CD14-positive monocyte (primary cell): ENCODE measurements at regions not wholly inside any gene's neighbourhood (a gene's known extent, or its start where the extent isn't known, plus 50 kb on each side); places are given as distances from the start of the nearest gene placed in this dataset.

Source experiments
- DNase-seq, 3 donors: peaks; one replicate each; pipeline ENCODE4 v3.0.0-alpha.2; 2011 to 2022
- H2AFZ ChIP-seq: 2 replicates; pipeline ENCODE4 v1.6.0; 2012; ENCODE audit warnings: mild to moderate bottlenecking, low read depth, low read length, inconsistent platforms; ENCODE audit not compliant: insufficient read depth, poor library complexity, severe bottlenecking
- H3K27ac ChIP-seq, 2 donors: 1 replicate in 1 of 2; 2 replicates in 1 of 2; pipeline ENCODE4 v1.5.1; 2012 to 2013; ENCODE audit warnings: low read length in 2 of 2, control low read depth in 1 of 2, inconsistent platforms in 1 of 2, low read depth in 1 of 2, mild to moderate bottlenecking in 1 of 2
- H3K27me3 ChIP-seq, 2 donors: one replicate each; pipeline versions ENCODE4 v1.6.0 to v1.6.1; 2011 to 2013; ENCODE audit warnings: low read length in 2 of 2; ENCODE audit not compliant: control insufficient read depth in 2 of 2, insufficient read depth in 2 of 2
- H3K36me3 ChIP-seq, 2 donors: replicated peaks in 1 of 2; 1 replicate in 1 of 2; 2 replicates in 1 of 2; pipeline versions ENCODE4 v1.5.1 to v1.6.1; 2012 to 2013; ENCODE audit warnings: low read length in 2 of 2, control low read depth in 1 of 2, inconsistent platforms in 1 of 2, mild to moderate bottlenecking in 1 of 2; ENCODE audit not compliant: insufficient read depth in 2 of 2, control insufficient read depth in 1 of 2
- H3K4me1 ChIP-seq, 2 donors: 1 replicate in 1 of 2; 2 replicates in 1 of 2; pipeline versions ENCODE4 v1.5.1 to v1.6.1; 2012 to 2013; ENCODE audit warnings: low read length in 2 of 2, control low read depth in 1 of 2, inconsistent platforms in 1 of 2, mild to moderate bottlenecking in 1 of 2, moderate library complexity in 1 of 2; ENCODE audit not compliant: insufficient read depth in 2 of 2, control insufficient read depth in 1 of 2
- H3K4me2 ChIP-seq: replicated peaks from 2 replicates; pipeline ENCODE3; 2012; ENCODE audit warnings: low read length, moderate library complexity, mild to moderate bottlenecking; ENCODE audit not compliant: poor library complexity, severe bottlenecking; ENCODE audit errors: extremely low read depth
- H3K4me3 ChIP-seq, 3 experiments: fragments of 200-600 bp in 1 of 3; sonication (generic) in 1 of 3; replicated peaks in 1 of 3; 1 replicate in 2 of 3; 2 replicates in 1 of 3; pipeline ENCODE4 v1.5.1; 2011 to 2013; ENCODE audit warnings: low read length in 3 of 3, mild to moderate bottlenecking in 3 of 3, control low read depth in 2 of 3, low read depth in 2 of 3, inconsistent platforms in 1 of 3, moderate library complexity in 1 of 3
- H3K79me2 ChIP-seq: 2 replicates; pipeline ENCODE4 v1.6.0; 2012; ENCODE audit warnings: mild to moderate bottlenecking, control low read depth, inconsistent platforms, low read length, moderate library complexity; ENCODE audit not compliant: insufficient read depth
- H3K9ac ChIP-seq: 2 replicates; pipeline ENCODE4 v1.6.0; 2017; ENCODE audit warnings: low read length, mild to moderate bottlenecking; ENCODE audit not compliant: insufficient read depth, poor library complexity, severe bottlenecking
- H3K9me3 ChIP-seq, 2 donors: replicated peaks in 1 of 2; 1 replicate in 1 of 2; 2 replicates in 1 of 2; pipeline versions ENCODE4 v1.5.1 to v1.6.1; 2012 to 2013; ENCODE audit warnings: low read length in 2 of 2, control low read depth in 1 of 2; ENCODE audit not compliant: control insufficient read depth in 1 of 2, insufficient read depth in 1 of 2
- H4K20me1 ChIP-seq: 2 replicates; pipeline ENCODE4 v1.6.0; 2012; ENCODE audit warnings: mild to moderate bottlenecking, low read length, control low read depth, moderate library complexity; ENCODE audit not compliant: insufficient read depth
- H3K27ac Mint-ChIP-seq, 7 donors: one replicate each; pipeline ENCODE4 v1.8.0; 2020; ENCODE audit warnings: mild to moderate bottlenecking in 7 of 7, mixed read lengths in 7 of 7, moderate library complexity in 6 of 7, inconsistent platforms in 2 of 7
- H3K27me3 Mint-ChIP-seq, 3 donors: one replicate each; pipeline ENCODE4 v1.8.0; 2021 to 2022; ENCODE audit warnings: low read depth in 3 of 3, mild to moderate bottlenecking in 3 of 3, mixed read lengths in 3 of 3, moderate library complexity in 3 of 3, inconsistent platforms in 1 of 3
- H3K36me3 Mint-ChIP-seq, 2 donors: one replicate each; pipeline ENCODE4 v1.8.0; 2020; ENCODE audit warnings: mixed read lengths in 2 of 2, inconsistent platforms in 1 of 2, mild to moderate bottlenecking in 1 of 2
- H3K4me1 Mint-ChIP-seq: one replicate; pipeline ENCODE4 v1.8.0; 2020; ENCODE audit warnings: mild to moderate bottlenecking, mixed read lengths
- H3K4me3 Mint-ChIP-seq, 2 donors: one replicate each; pipeline ENCODE4 v1.8.0; 2020; ENCODE audit warnings: mild to moderate bottlenecking in 2 of 2, mixed read lengths in 2 of 2, moderate library complexity in 1 of 2
- H3K9me3 Mint-ChIP-seq, 7 donors: one replicate each; pipeline ENCODE4 v1.8.0; 2020 to 2022; ENCODE audit warnings: mixed read lengths in 7 of 7, mild to moderate bottlenecking in 6 of 7, moderate library complexity in 6 of 7, inconsistent platforms in 2 of 7
- WGBS: methylation state at CpG from one replicate; pipeline ENCODE4 v1.1.5; 2013; ENCODE audit warnings: missing lambda C conversion rate; ENCODE audit not compliant: insufficient coverage; 5-methylcytosine and 5-hydroxymethylcytosine counted together
- intact Hi-C, 2 donors: fragments of 100-400 bp; cut with micrococcal nuclease; formaldehyde crosslinking; loops; one replicate each; pipeline versions ENCODE4 v1.15.0 to v1.15.1; 2023
- TF ChIP-seq, protein P1 (sequence below): fragments of 200-600 bp; IDR thresholded peaks from one replicate; pipeline ENCODE4 v1.8.0; 2022; ENCODE audit warnings: antibody characterized with exemption, mild to moderate bottlenecking

GRCh38 chr5:106584268-106584667 is 1086.5 kb downstream of the EFNA5 start:
- Histone ChIP-seq H3K4me2 (no peak overlapping the region), H2AFZ (no peak overlapping the region), H3K9me3 (no peaks in the 10 kb centered on the region), H3K36me3 (no peaks in the 10 kb centered on the region), H3K4me3 (no peak overlapping the region), H3K27ac (no peak overlapping the region), H4K20me1 (no peaks in the 10 kb centered on the region), H3K4me1 (no peaks in the 10 kb centered on the region), H3K27me3 (no peaks in the 10 kb centered on the region), H3K9ac (no peak overlapping the region), H3K79me2 (no peaks in the 10 kb centered on the region)
- DNase-seq: no peak
- TF ChIP-seq, protein P1, sequence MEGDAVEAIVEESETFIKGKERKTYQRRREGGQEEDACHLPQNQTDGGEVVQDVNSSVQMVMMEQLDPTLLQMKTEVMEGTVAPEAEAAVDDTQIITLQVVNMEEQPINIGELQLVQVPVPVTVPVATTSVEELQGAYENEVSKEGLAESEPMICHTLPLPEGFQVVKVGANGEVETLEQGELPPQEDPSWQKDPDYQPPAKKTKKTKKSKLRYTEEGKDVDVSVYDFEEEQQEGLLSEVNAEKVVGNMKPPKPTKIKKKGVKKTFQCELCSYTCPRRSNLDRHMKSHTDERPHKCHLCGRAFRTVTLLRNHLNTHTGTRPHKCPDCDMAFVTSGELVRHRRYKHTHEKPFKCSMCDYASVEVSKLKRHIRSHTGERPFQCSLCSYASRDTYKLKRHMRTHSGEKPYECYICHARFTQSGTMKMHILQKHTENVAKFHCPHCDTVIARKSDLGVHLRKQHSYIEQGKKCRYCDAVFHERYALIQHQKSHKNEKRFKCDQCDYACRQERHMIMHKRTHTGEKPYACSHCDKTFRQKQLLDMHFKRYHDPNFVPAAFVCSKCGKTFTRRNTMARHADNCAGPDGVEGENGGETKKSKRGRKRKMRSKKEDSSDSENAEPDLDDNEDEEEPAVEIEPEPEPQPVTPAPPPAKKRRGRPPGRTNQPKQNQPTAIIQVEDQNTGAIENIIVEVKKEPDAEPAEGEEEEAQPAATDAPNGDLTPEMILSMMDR: no peak
- Mint-ChIP-seq H3K4me3 (no peak overlapping the region), H3K27ac (no peak overlapping the region), H3K36me3 (no peaks in the 10 kb centered on the region), H3K4me1 (no peaks in the 10 kb centered on the region), H3K27me3 (peaks cover 0 to 2% (median 0%) of the 10 kb centered on the region in 3 donors), H3K9me3 (peaks cover 0 to 3% (median 1%) of the 10 kb centered on the region in 7 donors)
- 96% methylated on average over 8 of the region's 10 CpGs for WGBS
- intact Hi-C loops: no loop called here

DNA sequence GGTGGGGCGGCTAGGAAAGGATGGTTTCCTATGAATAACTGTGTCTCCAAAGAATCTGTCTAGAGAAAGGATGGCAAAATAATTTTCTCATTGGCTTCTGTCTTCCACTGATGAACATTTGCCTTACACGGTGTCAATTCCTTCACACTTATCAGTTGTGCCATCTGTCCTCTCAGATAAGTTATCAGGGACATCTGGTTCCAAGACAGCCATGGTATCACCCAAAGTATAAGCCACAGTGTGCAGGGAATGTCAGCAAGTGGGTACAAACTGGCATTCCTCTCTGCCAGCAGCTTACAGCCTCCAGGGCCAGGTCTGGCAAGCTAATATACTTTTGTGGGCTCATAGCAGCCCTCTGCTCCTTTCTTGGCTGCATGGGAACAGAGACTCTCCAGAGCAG is 1092.0 kb downstream of the EFNA5 start:
- no peak overlapping the region for H3K27ac ChIP-seq
- WGBS: 93% methylated on average over 2 of the region's 2 CpGs
- DNase-seq: no peak
- TF ChIP-seq, protein P1: no peak
- H3K4me2 ChIP-seq: no peak overlapping the region
- H3K27me3 ChIP-seq: no peaks in the 10 kb centered on the region
- H2AFZ ChIP-seq: no peak overlapping the region
- Mint-ChIP-seq H3K4me3 (no peak overlapping the region), H3K27ac (no peak overlapping the region), H3K27me3 (peaks cover 0 to 2% (median 0%) of the 10 kb centered on the region in 3 donors), H3K9me3 (peaks cover 0 to 7% (median 2%) of the 10 kb centered on the region in 7 donors), H3K4me1 (no peaks in the 10 kb centered on the region), H3K36me3 (no peaks in the 10 kb centered on the region)
- intact Hi-C loops: no loop called here
- no peaks in the 10 kb centered on the region for H3K36me3 ChIP-seq
- no peak overlapping the region for H3K4me3 ChIP-seq
- no peak overlapping the region for H3K9ac ChIP-seq
- H3K9me3 ChIP-seq: peaks cover 0 to 6% of the 10 kb centered on the region in 2 donors
- H3K4me1 ChIP-seq: no peaks in the 10 kb centered on the region
- H4K20me1 ChIP-seq: no peaks in the 10 kb centered on the region
- H3K79me2 ChIP-seq: no peaks in the 10 kb centered on the region
